HG03066 (cell line): ENCODE measurements at regions not wholly inside any gene's neighbourhood (a gene's known extent, or its start where the extent isn't known, plus 50 kb on each side); places are given as distances from the start of the nearest gene placed in this dataset.

Experiments used
- ATAC-seq: cut with Tn5 transposase; IDR thresholded peaks from one replicate; pipeline ENCODE4 v1.9.1; 2021; ENCODE audit warnings: low read depth; ENCODE audit not compliant: unreplicated experiment

DNA sequence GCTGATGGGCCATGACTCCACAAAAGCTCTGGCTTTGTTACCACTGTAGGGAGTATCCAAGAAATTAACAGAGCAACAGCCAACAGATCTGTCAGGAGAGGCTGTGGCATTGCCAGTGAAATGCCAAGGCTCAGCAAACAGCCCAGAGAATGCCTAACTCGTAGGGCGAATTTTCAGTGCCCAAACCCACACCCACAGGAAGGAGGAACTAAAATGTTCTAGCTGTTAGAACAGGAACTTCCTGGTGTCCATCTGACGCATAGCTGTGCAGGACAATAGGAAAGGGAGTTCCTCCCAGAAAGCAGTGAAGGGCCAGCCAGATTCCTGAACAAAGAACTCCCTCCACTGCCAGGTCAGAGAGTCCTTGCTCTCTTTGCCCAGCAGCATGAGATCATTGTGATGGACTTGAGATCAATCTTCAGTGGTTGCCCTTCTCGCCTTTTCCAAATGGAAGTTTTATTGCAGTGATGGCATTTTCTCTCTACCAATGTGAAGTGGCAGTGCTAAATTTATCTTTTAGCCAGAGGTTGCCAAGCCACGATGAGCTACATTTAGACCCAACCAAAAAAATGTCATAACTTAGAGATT, 224.2 kb upstream of the STARD13 start:
- no peak for ATAC-seq

DNA sequence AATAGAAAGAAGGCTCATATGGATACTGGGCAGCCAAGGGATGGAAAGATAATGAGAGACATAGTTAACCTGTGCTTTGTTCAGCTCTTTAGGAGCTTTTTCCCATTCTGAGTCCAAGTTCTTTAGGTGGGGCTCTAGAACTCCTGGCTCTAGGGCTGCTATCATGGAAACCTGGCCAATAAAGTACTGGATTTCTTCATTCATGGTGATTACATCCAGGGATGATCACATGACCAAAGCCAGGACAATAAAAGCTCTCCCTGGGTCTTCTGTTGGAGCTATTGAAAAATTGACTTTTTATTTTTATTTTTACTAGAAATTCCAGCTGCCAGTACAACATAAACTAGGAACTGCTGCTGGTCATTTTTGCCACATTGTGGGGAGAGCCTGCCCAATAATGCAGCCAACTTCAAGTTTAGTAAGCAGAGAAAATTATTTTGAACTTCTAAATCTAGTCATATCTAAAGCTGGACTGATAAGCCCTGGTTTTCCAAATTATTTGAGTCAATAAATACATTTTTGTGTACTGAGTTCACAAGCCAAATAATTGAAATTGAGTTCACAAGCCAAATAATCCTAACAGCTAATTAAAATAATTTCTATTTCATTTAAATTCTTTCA, 224.9 kb upstream of the STARD13 start:
- no peak for ATAC-seq

DNA sequence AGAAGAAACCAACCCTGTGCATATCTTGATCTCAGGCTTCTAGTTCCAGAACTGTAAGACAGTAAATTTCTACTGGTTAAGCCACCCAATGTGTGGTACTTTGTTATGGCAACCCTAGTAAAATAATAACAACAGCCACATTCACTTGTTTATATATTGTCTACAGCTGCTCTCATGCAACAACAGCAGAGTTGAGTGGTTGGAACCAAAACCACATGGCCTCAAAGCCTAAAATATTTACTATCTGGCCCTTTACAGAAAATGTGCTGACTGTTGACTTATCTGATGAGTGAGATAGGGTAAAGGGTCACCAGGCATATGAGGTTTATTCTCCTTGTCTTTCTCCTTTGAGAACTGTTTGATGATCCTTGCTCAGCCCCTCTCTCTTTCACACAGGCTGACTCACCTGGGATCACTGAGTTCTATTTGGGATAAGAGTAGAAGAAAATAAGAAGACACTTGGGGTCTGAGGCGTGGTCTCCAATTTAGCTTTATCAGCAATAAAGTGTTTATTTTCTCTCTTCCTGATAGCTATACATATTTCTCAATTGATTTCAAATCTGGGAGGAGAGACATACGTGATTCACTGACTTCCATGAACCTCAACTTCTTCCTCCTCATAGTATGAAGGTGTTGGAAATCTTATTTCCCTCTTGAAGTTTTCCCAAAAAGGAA, 227.5 kb upstream of the STARD13 start:
- no peak for ATAC-seq

DNA sequence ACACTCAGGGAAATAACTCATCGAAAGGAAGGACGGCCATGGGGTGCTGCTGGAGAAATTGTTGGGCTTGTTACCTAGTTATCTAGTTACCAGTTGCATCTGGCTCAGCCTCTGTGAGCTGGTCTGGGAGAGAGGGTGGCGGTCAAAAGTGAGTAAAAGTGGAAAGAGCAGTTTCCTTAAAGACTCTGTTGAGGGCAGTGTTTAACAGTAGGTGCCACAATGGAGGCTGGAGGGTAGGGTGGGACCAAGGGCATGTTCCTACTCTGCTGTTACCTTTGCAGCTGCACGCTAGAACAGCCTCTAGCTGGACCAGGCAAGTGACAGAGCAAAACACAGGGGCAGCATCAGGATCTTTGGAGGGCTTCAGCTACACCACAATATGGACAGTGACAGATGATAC, 228.8 kb upstream of the STARD13 start:
- no peak for ATAC-seq

DNA sequence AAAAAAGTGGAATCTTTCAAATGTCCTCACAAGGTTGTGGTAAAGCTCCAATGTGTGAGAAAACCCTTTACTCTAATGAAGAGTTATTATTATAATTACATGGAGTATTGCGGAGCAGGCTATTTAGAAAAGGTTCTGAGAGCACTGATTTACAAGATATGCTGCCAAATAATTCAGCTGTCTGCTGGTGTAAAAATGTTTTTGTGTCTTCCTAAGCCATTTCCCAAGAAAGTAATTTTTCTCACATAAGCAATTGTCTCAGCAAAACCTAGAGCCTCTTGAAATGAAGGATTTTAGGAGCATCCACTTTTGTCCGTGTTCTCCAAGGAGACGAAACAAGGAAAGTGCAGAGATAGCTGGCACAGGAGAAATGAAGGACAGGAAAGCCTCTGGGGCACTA, 229.6 kb upstream of the STARD13 start:
- ATAC-seq = no peak

DNA sequence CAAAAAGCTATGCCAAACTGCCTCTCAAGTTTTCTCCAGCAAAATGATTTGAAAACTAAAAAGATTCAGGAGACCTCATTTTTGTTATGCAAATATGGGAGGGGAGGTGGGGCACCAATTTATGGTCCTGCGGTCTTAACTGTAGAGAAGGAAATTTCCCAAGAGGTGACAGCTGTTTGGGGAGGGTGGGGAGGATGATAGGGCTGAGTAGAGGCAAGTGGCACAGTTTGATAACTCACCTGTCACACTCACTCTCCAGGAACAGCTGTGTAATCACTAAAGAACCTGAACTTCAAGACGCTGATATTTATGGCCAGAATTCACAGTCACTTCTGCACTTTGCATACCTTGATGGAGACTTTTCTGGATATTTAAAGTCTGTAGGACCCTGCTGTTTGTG, 232.9 kb upstream of the STARD13 start:
- no peak for ATAC-seq

DNA sequence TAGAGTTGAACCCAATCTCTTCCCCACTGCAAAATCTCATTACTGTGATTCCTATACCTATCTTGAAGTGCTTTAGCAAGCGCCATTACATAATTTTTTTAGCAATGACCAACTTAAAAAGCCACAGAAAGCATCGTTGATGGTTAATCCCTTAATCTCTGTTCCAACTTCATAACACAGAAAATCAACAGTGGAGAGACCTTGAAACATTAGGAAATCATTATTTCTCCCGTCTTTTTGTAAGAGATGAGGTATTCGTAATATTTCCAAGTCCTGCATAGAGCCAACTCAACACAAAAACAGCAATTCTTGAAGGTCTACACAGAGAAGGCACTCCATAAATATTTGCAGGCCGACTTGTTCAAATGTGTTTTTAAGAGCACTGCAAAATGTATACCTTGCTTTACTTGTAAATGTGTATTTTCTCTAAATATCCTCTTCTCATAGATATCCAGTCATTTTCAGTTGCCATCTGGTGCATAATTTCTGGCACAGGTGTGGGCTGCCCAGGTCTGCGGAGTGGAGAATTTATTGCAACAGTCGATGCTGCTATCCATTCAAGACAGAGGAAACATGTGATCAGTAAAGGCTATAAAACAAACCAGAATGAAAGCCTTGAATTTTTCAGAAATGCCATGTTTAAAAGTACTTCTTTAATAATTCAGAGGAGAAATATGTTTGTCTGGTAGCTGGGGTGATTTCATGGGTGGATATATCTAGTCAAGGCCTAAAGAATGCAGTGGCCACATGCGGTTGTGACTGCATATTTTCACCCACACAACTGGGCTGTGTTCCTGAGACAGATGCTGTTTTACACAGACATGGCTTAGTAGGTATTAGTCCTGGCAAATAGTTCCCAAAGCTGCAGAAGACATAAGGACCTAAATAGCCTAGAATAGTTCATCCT, 234.3 kb upstream of the STARD13 start:
- ATAC-seq = no peak

DNA sequence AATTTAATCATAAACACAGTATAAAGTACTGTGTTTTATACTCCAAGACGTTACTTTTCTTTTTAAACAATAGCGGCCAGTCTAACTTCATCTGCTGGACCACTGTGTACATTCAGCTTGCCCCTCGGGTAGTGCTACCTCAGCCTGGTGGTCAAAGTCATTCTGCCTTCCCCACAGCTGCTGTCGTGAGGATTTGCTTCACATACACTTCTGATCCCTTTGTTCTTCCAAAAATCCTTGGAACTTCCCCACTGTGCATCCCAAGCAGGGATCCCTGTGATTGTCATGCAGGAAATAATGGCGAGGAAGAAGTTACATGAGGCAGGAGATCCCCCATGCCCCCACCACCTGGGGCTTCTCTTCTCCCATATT, 234.9 kb upstream of the STARD13 start:
- ATAC-seq = no peak

DNA sequence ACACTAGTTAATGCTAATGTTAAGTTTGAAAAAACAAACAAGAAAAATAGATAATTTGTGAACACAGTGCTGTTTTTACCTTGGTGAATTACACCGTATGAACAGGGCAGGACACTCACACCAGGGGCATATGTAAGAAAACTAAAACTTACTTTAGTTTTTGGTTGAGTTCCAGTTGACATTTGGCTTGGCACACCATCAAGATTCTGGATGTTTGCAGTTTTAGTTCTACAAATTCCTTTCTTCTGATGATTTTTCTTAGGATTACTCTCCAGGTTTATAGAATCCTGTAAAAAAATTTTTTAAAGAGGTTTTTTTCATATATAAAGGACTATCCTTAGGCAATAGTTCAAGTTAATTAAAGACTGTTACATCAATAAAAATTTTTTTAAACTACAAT, 238.5 kb upstream of the STARD13 start:
- ATAC-seq = no peak

DNA sequence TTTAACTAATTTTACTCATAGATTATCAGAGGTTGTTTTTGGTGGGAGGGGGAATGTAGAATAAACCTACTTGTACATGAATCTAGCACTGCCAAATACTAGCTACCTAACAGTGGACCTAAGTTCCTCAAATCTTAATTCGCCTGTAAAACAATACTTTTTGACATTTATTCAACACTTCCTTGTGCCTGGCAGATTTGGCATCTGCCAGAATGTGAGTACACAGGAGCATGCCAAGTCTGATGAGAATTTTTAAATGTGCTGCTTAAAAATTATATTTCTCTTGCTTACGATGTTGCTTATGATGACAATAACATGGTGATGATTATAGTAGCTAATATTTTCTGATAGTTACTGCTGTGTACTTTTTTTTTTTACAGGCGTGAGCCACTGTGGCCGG, 240.2 kb upstream of the STARD13 start:
- no peak for ATAC-seq

DNA sequence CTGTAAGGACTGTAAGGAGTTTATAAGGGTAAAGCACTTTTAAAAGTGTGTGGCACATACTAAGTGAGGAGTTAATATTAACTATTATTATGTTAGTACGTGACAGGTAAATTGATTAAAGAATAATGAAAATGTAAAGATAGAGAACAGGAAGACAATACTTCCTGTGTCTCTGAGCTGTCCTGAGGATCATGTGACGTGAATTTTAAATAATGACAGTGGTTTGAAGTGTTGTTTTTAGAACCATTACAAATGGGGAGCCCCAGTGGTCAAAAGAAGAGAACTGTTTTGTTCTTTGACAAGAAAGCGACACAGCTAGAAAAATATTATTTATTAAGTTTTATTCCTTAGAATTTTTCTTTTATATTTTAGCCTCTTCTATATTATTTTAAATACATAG, 241.2 kb upstream of the STARD13 start:
- no peak for ATAC-seq

DNA sequence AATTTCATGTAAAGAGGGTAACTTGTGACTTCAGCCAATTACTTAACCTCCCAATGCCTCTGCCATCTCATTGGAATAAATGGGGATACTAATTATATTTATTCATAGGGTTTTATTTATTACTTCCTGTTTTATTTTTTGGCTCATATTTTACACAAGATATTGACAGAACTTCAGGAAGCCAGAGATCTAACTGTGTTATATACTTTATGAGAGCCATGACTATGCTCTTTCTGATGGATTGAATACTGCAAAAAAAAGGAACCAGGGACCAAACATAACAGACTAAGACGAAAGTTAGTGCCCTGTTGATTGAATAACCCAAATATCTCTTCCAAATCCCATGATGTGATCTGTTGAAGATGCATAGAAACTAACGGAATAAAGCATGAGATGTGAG, 243.3 kb upstream of the STARD13 start:
- no peak for ATAC-seq

DNA sequence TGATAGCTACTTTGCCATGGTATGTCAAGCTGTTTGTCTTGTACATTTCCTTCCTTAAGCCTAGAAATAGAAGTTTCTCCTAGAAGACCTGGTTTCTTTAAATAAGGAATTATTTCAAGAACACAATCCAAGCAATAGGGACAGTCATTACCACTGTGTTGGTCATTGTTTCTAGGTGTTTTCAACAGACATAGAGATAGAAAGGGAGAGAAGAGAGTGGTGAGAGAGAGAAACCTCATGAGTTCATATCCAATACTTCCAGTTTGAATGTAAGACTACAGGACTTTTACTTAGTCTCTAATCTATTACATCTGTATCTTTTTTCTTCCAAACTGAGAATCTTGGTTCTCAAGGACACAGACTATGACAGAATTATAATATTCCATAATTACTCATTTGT, 245.9 kb upstream of the STARD13 start:
- ATAC-seq = no peak

DNA sequence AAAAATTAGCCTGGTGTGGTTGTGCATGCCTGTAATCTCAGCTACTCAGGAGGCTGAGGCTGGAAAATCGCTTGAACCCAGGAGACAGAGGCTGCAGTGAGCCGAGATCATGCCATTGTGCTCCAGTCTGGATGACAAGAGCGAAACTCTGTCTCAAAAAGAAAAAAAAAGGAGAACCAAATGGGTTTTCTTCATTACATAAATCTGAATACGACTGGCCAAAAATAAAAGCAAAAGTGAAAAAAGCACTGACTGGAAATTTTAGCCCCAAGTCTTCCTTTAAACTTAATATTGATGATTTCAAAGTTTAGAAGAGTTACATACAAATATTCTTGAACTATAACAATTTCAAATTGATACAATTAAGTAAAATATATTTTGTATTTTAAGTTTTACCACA, 249.5 kb upstream of the STARD13 start:
- ATAC-seq = no peak

DNA sequence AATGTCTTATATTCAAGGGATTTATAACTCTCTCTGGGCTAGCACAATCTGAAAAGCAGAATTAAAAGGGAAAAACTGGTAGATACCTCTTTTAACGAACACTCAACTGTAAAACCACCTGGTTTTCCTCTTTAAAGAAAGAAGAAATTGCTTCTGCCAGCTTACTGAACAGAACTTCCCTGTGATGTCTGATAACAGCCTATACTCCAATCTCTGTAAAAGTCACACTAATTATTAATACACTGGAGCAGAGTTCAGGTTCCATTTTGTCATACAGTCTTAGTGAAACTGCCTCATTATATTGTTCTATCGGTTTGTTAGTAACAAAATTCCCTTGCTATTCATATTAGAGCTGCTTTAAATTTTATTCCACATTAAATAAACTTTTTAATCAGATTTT, 251.0 kb upstream of the STARD13 start:
- no peak for ATAC-seq

DNA sequence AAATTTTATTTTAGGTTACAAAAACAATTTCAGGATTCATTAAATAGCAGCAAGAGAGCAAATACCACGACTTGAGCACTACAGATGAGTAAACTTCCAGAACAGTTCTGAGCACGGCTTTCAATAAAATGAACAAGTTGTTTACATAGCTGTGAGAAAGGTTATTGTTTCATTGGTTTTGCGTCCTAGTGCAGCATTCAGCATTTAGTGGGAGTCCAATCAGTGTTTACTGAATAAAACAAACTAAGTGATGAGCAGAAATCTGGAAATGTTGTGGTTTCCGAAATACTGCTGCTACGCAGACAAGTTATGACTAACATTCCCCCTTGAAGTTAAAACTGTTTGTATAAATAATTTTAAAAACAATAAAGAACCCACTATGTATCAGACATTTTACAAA, 251.5 kb upstream of the STARD13 start:
- no peak for ATAC-seq

DNA sequence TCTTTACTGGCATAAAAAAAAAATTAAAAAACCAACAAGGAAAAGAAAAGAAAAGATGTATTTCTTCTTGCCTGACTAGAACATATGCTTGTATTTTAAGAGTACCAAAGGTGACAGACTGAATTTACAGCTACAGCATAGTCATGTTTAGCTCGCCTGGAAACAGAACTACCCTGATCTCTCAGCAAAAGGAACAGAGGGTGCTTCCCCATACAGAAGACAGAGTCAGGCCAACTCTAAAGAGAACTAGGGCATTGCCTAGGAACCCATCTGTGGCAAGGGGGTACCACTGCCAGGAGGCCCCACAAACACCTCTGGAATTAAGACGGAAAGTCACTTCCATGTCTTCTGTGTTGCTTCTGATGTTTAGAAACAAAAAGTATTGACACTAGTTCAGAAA, 252.1 kb upstream of the STARD13 start:
- ATAC-seq = no peak

DNA sequence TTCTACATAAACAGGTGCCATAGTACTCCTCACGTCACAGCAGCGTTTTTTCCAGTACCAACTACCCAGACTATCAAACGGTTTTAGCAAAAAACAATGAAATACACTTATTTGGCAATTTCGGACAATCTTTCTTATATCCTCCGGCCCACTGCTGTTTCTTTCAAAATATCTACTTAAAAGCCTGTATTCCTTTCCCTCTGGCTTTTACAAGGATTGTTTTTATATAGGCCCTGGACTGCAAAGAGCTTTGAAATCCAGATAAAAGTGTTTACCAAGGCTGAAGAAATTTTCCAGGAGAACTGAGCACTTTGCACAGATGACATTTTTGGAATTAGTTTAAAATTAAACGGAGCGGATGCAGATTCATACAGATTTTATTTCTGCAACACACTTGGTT, 255.9 kb upstream of the STARD13 start:
- no peak for ATAC-seq

DNA sequence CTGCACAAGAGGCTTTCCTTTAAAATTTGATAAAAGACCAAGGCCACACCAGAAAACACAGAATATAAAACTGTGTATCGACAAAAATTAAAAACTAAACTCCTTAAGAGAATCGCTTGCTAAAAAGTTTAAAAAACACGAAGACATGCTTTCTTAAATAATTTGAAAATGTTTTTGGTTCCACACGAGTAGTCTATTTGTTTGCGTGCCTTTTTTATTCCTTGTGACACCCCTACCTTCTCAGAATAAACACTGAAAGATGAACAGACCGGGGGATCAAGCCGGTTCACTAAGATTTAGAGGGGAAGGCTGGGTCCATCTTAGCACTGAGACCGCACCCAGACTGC, 256.4 kb upstream of the STARD13 start:
- no peak for ATAC-seq

DNA sequence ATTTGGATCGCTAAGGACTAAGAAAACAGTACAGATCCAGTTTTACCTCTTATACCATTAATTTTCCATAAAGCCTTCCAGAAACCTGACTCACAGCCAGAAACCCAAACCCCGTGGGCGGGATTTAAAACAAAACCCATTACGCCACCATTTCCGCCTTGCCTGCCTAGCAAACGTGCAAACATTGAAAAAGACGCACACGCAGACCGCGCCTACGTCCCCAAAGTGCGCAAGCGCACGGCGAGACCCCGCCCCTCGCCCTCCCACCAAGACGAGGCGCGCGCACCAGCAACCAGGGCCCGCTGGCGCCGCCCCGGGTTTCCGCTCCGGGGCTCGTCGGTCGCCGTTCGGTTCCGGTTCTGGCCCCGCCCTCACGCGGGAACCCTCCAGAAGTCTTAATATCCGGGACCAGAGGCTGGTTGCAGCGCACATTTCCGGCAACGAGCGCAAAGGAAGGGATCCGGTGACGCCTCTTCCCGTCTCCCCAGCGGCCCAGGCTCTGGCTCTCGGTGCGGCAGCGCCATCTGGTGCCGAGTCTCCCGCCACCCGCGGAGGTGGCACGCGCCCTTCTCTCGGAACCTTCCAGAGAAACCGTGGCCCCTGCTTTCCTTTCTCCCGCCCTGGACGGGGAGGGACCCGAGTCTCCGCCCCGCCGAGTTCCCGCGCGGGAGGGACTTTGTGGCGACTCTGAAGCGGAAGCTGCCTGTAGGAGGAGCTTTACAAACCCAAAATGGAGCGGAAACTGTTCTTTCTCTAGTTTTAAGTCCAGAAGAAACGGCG, 256.9 kb upstream of the STARD13 start:
- ATAC-seq = peak; percentile 71

DNA sequence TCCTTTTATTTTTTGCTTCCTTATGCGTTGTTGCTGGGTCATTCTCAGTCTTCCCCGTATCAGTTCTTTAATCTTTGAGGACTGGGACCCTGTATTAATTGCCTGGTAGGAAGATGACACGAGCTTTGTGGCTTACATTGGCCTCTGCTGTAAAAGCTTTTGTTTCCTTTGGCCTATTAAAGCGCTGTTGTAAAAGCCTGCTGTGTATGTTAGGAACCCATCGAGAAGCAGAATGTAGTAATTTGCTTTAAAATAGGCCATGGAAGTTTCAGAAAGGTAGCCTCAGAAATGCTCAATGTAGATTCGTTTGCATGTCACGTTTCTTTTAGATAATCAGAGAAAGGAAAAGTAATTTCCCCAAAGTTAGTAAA, 257.5 kb upstream of the STARD13 start:
- peak; percentile 8 for ATAC-seq
